ENCODE measurements at regions not wholly inside any gene's neighbourhood (a gene's known extent, or its start where the extent isn't known, plus 50 kb on each side); places are given as distances from the start of the nearest gene placed in this dataset.

DNA sequence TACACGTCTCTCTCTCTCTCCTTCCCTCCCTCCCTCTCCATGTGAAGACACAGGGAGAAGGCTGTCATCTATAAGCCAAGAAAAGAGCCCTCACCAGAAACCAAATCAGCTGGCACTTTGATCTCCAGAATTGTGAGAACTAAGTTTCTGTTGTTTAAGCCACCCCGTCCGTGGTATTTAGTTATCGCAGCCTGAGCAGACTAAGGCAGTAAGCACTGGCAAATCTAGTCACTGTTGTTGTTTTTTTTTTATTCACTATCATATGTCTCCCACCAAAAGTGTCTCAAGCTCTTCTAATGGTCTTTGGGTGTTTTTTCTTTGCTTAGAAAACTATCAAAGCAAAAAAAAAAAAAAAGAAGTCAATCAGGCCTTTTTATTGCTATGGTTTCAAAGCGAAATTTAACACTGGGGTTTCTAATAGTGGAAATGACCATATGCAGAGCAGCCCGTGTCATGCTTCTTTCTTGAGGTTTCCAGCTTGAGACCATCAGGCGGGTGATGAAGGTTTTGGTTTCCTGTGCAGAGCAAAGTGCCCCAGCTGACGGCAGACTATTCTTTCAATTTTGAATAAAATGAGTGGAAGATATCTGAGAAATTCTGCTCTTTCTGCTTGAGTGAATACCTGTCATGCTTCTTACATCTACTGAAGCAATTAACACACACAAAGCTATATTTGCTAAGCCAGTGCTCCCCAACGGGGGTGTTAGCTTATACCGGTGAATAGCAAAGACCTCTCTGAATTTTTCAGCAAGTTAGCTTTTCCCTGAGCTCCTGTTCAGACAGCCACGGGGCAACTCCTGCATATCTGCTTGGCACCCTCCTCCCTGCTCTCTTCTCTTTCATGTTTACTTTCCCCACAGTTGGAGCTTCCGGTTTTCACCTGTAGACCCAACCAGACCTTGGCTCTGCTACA is 394.1 kb upstream of the ATP5MC3 start:
- POLR2A ChIA-PET: no interaction called here
- CTCF ChIA-PET: interaction anchor here (0.9 to 1.1 kb wide), 2 partner anchors 55 to 229 kb away, joined by 3 read pairs; no protein-coding TSS in a partner anchor
- no peak for TF ChIP-seq ELF4 (IDR thresholded peaks at IDR 0.05)
- no peak for TF ChIP-seq TARDBP (IDR thresholded peaks at IDR 0.05)
- TF ChIP-seq NFRKB (IDR thresholded peaks at IDR 0.05): no peak
- no peak for TF ChIP-seq ARNT (IDR thresholded peaks at IDR 0.05)
- TF ChIP-seq FOXA1 (IDR thresholded peaks at IDR 0.05): no peak
- TF ChIP-seq, protein P1, sequence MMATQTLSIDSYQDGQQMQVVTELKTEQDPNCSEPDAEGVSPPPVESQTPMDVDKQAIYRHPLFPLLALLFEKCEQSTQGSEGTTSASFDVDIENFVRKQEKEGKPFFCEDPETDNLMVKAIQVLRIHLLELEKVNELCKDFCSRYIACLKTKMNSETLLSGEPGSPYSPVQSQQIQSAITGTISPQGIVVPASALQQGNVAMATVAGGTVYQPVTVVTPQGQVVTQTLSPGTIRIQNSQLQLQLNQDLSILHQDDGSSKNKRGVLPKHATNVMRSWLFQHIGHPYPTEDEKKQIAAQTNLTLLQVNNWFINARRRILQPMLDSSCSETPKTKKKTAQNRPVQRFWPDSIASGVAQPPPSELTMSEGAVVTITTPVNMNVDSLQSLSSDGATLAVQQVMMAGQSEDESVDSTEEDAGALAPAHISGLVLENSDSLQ (IDR thresholded peaks at IDR 0.05): no peak
- no peak for TF ChIP-seq LEF1 (IDR thresholded peaks at IDR 0.05; ENCODE audit: borderline replicate concordance)
- no peak for DNase-seq (ENCODE audit: extremely low spot score)

DNA sequence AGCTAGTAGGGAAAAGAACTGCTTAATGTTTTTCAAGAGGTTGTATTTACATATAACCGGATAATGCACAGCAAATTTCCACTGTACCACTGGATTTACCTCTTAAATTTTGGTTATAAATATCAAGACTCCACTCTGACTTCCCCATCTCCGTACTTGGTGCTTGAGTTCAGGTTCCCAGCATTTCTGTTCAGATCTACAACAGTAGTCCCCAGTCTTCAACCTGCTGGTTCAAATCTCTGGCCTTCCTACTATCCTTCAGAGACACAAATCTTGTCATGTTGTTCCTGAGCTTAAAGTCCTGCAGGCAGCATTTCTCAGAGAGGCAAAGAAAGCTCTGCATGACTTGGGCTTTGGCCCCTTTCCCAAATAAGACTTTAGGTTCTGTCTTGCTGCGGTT is 392.6 kb upstream of the ATP5MC3 start:
- CTCF ChIA-PET: interaction anchor here (0.9 kb wide), 1 partner anchor 588 kb away, joined by 3 read pairs; no protein-coding TSS in a partner anchor
- no peak for DNase-seq (ENCODE audit: extremely low spot score)
- POLR2A ChIA-PET: no interaction called here
- no peak for TF ChIP-seq ZNF384 (IDR thresholded peaks at IDR 0.05)
- no peak for TF ChIP-seq FOXK2 (IDR thresholded peaks at IDR 0.05)
- TF ChIP-seq BHLHE40 (IDR thresholded peaks at IDR 0.05; ENCODE audit: borderline replicate concordance): no peak
- TF ChIP-seq ARNT (IDR thresholded peaks at IDR 0.05): no peak
- TF ChIP-seq, protein P1 (IDR thresholded peaks at IDR 0.05): no peak

GRCh38 chr2:175571078-175571653 is 389.7 kb upstream of the ATP5MC3 start:
- CTCF ChIA-PET: no interaction called here
- TF ChIP-seq, protein P1 (IDR thresholded peaks at IDR 0.05): peak; percentile 21; the same call in 1 of the 2 replicates
- TF ChIP-seq FOXM1 (IDR thresholded peaks at IDR 0.05; ENCODE audit: borderline replicate concordance): no peak
- POLR2A ChIA-PET: no interaction called here
- no peak for DNase-seq (ENCODE audit: extremely low spot score)

- POLR2A ChIA-PET: no interaction called here
- no peak for TF ChIP-seq FOXK2 (IDR thresholded peaks at IDR 0.05)
- TF ChIP-seq HDGF (IDR thresholded peaks at IDR 0.05; ENCODE audit: borderline replicate concordance): no peak
- no peak for TF ChIP-seq SUZ12 (IDR thresholded peaks at IDR 0.05)
- DNase-seq (ENCODE audit: extremely low spot score): no peak
- CTCF ChIA-PET: no interaction called here
Observed at GRCh38 chr2:175568109-175568730, 386.7 kb upstream of the ATP5MC3 start.

- ChIA-PET POLR2A (no interaction called here), CTCF (interaction anchor here (0.5 kb wide), 1 partner anchor 240 kb away, joined by 3 read pairs; no protein-coding TSS in a partner anchor)
- no peak for DNase-seq (ENCODE audit: extremely low spot score)
- TF ChIP-seq ZNF384 (IDR thresholded peaks at IDR 0.05) (no peak), CTBP1 (IDR thresholded peaks at IDR 0.05; ENCODE audit: borderline replicate concordance) (no peak), NFRKB (IDR thresholded peaks at IDR 0.05) (no peak), FOXK2 (IDR thresholded peaks at IDR 0.05) (no peak), SUZ12 (IDR thresholded peaks at IDR 0.05) (no peak), L3MBTL2 (conservative IDR thresholded peaks at IDR 0.05) (no peak), BHLHE40 (IDR thresholded peaks at IDR 0.05; ENCODE audit: borderline replicate concordance) (no peak)
- TF ChIP-seq, protein P1 (IDR thresholded peaks at IDR 0.05): no peak
Observed at GRCh38 chr2:175567435-175568061, 386.0 kb upstream of the ATP5MC3 start.

GRCh38 chr2:175560521-175561169 is 379.1 kb upstream of the ATP5MC3 start:
- ChIA-PET POLR2A (no interaction called here), CTCF (no interaction called here)
- no peak for DNase-seq (ENCODE audit: extremely low spot score)
- TF ChIP-seq HDGF (IDR thresholded peaks at IDR 0.05; ENCODE audit: borderline replicate concordance) (no peak), L3MBTL2 (conservative IDR thresholded peaks at IDR 0.05) (no peak), NFRKB (IDR thresholded peaks at IDR 0.05) (no peak), TARDBP (IDR thresholded peaks at IDR 0.05) (no peak), SP1 (IDR thresholded peaks at IDR 0.05) (no peak), LEF1 (IDR thresholded peaks at IDR 0.05; ENCODE audit: borderline replicate concordance) (no peak), SUZ12 (IDR thresholded peaks at IDR 0.05) (no peak), BHLHE40 (IDR thresholded peaks at IDR 0.05; ENCODE audit: borderline replicate concordance) (no peak)
- TF ChIP-seq, protein P1 (IDR thresholded peaks at IDR 0.05): no peak
